ENCODE measurements at regions not wholly inside any gene's neighbourhood (a gene's known extent, or its start where the extent isn't known, plus 50 kb on each side); places are given as distances from the start of the nearest gene placed in this dataset.
"Not testable (repeated sequence)": the region's sequence is repeated elsewhere in the genome, so short reads cannot be mapped to it uniquely, and the experiment has no call there.

- Histone ChIP-seq H3K9me3 (ENCODE audit: control insufficient read depth, low read length) (no peaks in the 10 kb centered on the region), H3K27ac (ENCODE audit: low read depth, low read length, severe bottlenecking) (no peak overlapping the region), H3K4me3 (ENCODE audit: extremely low read depth, insufficient read depth, low read length, poor library complexity, severe bottlenecking) (no peak overlapping the region), H3K4me1 (ENCODE audit: control insufficient read depth, insufficient read depth, low read length, poor library complexity, severe bottlenecking) (peaks cover 25% of the 10 kb centered on the region), H3K36me3 (ENCODE audit: control insufficient read depth, insufficient read depth, low read length) (no peaks in the 10 kb centered on the region)
- WGBS, 2 experiments (ENCODE audit: insufficient coverage in 2 of 2), result 91% methylated on average over 4 of the region's 4 CpGs; no CpG with 5 or more reads in 1 of the 2 experiments
These were observed 86.6 kb upstream of the RANBP3L start for GRCh38 chr5:36388288-36388687.

DNA sequence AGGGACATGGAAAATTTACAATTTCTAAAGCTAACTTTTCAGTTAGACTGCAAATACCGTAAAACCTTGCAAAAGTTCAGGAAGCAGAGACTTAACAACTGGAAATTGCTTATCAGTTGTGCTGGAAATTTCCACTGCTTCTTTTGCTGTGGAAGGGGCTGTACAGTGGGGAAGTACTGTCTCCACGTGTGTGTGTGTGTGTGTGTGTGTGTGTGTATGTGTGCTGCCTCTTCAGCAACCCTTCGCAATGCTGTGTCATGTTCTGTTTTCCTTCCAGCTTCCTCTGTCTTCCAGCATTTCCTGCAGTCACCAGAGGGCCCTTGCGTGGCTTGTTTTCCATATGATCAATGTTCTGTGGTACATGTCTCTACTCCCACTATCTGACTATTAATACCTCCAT, 87.5 kb upstream of the RANBP3L start:
- 76 to 100% methylated on average over 2 to 3 of the region's 4 CpGs for WGBS, 2 experiments (ENCODE audit: insufficient coverage in 2 of 2)
- Histone ChIP-seq H3K36me3 (ENCODE audit: control insufficient read depth, insufficient read depth, low read length) (no peaks in the 10 kb centered on the region), H3K4me3 (ENCODE audit: extremely low read depth, insufficient read depth, low read length, poor library complexity, severe bottlenecking) (no peak overlapping the region), H3K9me3 (ENCODE audit: control insufficient read depth, low read length) (no peaks in the 10 kb centered on the region), H3K4me1 (ENCODE audit: control insufficient read depth, insufficient read depth, low read length, poor library complexity, severe bottlenecking) (peaks cover 29% of the 10 kb centered on the region), H3K27ac (ENCODE audit: low read depth, low read length, severe bottlenecking) (peak overlapping the region; percentile 18)

- no peaks in the 10 kb centered on the region for H3K9me3 ChIP-seq (ENCODE audit: control insufficient read depth, low read length)
- H3K4me1 ChIP-seq (ENCODE audit: control insufficient read depth, insufficient read depth, low read length, poor library complexity, severe bottlenecking), result peaks cover 29% of the 10 kb centered on the region
- 84 to 93% methylated on average over 5 to 6 of the region's 9 CpGs for WGBS, 2 experiments (ENCODE audit: insufficient coverage in 2 of 2)
- no peak overlapping the region for H3K27ac ChIP-seq (ENCODE audit: low read depth, low read length, severe bottlenecking)
- no peak overlapping the region for H3K4me3 ChIP-seq (ENCODE audit: extremely low read depth, insufficient read depth, low read length, poor library complexity, severe bottlenecking)
- H3K36me3 ChIP-seq (ENCODE audit: control insufficient read depth, insufficient read depth, low read length), result no peaks in the 10 kb centered on the region
These were observed 88.9 kb upstream of the RANBP3L start for GRCh38 chr5:36390640-36391039.

GRCh38 chr5:36392186-36392585, 90.5 kb upstream of the RANBP3L start:
- Histone ChIP-seq H3K36me3 (ENCODE audit: control insufficient read depth, insufficient read depth, low read length) (no peaks in the 10 kb centered on the region), H3K4me3 (ENCODE audit: extremely low read depth, insufficient read depth, low read length, poor library complexity, severe bottlenecking) (no peak overlapping the region), H3K4me1 (ENCODE audit: control insufficient read depth, insufficient read depth, low read length, poor library complexity, severe bottlenecking) (peaks cover 29% of the 10 kb centered on the region), H3K9me3 (ENCODE audit: control insufficient read depth, low read length) (no peaks in the 10 kb centered on the region), H3K27ac (ENCODE audit: low read depth, low read length, severe bottlenecking) (no peak overlapping the region)
- WGBS, 2 experiments (ENCODE audit: insufficient coverage in 2 of 2), result 91 to 96% methylated on average over 4 of the region's 5 CpGs

DNA sequence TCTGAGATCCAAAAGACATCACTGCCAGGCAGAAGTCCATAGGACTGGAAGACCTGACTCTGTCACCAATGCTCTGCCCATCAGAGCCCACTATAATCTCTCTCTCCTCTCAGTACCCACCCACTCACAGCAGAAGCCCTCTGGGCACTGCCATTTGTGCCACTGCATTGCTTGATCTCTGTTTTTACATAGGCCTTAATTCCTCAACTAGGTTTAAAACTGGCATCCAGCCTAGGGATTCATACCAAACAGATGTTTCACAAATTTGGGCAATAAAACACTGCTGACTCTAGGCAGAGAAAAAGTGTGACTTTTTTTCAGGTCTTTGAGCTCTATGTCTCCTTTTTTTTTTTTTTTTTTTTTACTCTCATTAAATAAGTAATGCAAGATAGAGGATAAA, 91.1 kb upstream of the RANBP3L start:
- Histone ChIP-seq H3K36me3 (ENCODE audit: control insufficient read depth, insufficient read depth, low read length) (no peaks in the 10 kb centered on the region), H3K4me1 (ENCODE audit: control insufficient read depth, insufficient read depth, low read length, poor library complexity, severe bottlenecking) (peaks cover 29% of the 10 kb centered on the region), H3K4me3 (ENCODE audit: extremely low read depth, insufficient read depth, low read length, poor library complexity, severe bottlenecking) (no peak overlapping the region), H3K27ac (ENCODE audit: low read depth, low read length, severe bottlenecking) (no peak overlapping the region), H3K9me3 (ENCODE audit: control insufficient read depth, low read length) (no peaks in the 10 kb centered on the region)

DNA sequence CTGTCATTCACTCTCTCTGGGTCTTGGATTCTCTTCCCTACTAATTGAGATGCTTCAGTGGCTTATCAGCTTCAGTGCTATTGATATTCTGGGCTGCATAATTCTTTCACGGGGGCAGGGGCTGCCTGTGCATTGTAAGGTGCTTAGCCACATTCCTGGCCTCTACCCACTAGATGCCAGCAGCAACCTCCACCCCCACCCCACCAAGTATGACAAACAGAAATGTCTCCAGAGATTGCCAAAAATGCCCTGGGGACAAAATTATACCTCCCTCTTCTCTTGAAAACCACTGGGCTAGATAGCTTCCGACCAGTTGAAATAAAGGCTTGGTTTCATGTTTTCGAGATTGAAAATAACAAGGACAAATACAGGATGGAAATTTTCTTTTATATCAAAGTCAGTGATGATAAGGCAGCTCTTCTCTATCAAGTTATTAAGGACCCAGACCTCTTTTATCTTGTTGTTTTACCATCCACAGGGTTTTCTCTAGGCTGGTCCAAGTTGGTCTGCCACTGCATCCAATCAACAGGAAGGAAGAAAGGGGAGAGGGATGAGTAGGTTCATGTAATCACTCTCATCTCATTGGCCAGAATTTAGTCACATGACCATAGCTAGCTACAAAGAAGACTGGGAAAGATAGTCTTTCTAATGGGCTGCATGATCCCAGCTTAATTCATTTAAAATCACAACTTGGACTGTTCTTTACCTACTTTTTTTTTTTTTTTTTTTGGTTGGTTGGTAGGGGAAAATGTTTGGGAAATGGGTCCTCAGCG, 92.1 kb upstream of the RANBP3L start:
- Histone ChIP-seq H3K27ac (ENCODE audit: low read depth, low read length, severe bottlenecking) (no peak overlapping the region), H3K9me3 (ENCODE audit: control insufficient read depth, low read length) (no peaks in the 10 kb centered on the region), H3K4me1 (ENCODE audit: control insufficient read depth, insufficient read depth, low read length, poor library complexity, severe bottlenecking) (peaks cover 27% of the 10 kb centered on the region), H3K4me3 (ENCODE audit: extremely low read depth, insufficient read depth, low read length, poor library complexity, severe bottlenecking) (no peak overlapping the region), H3K36me3 (ENCODE audit: control insufficient read depth, insufficient read depth, low read length) (no peaks in the 10 kb centered on the region)
- WGBS, 2 experiments (ENCODE audit: insufficient coverage in 2 of 2), result 80% methylated on average over 1 of the region's 4 CpGs; no CpG with 5 or more reads in 1 of the 2 experiments

- H3K9me3 ChIP-seq (ENCODE audit: control insufficient read depth, low read length), result no peaks in the 10 kb centered on the region
- no CpG with 5 or more reads among the region's 4 CpGs for WGBS, 2 experiments (ENCODE audit: insufficient coverage in 2 of 2)
- H3K36me3 ChIP-seq (ENCODE audit: control insufficient read depth, insufficient read depth, low read length), result no peaks in the 10 kb centered on the region
- peaks cover 18% of the 10 kb centered on the region for H3K4me1 ChIP-seq (ENCODE audit: control insufficient read depth, insufficient read depth, low read length, poor library complexity, severe bottlenecking)
- no peak overlapping the region for H3K4me3 ChIP-seq (ENCODE audit: extremely low read depth, insufficient read depth, low read length, poor library complexity, severe bottlenecking)
- H3K27ac ChIP-seq (ENCODE audit: low read depth, low read length, severe bottlenecking), result no peak overlapping the region
These were observed 93.6 kb upstream of the RANBP3L start for GRCh38 chr5:36395260-36395659.

- not testable (repeated sequence) for H3K9me3 ChIP-seq (ENCODE audit: control insufficient read depth, low read length); H3K36me3 ChIP-seq (ENCODE audit: control insufficient read depth, insufficient read depth, low read length); H3K4me3 ChIP-seq (ENCODE audit: extremely low read depth, insufficient read depth, low read length, poor library complexity, severe bottlenecking); H3K27ac ChIP-seq (ENCODE audit: low read depth, low read length, severe bottlenecking)
- peaks cover 11% of the 10 kb centered on the region for H3K4me1 ChIP-seq (ENCODE audit: control insufficient read depth, insufficient read depth, low read length, poor library complexity, severe bottlenecking)
- WGBS, 2 experiments (ENCODE audit: insufficient coverage in 2 of 2), result 90% methylated on average over 5 to 7 of the region's 12 CpGs
These were observed 94.2 kb upstream of the RANBP3L start for GRCh38 chr5:36395947-36396346.

DNA sequence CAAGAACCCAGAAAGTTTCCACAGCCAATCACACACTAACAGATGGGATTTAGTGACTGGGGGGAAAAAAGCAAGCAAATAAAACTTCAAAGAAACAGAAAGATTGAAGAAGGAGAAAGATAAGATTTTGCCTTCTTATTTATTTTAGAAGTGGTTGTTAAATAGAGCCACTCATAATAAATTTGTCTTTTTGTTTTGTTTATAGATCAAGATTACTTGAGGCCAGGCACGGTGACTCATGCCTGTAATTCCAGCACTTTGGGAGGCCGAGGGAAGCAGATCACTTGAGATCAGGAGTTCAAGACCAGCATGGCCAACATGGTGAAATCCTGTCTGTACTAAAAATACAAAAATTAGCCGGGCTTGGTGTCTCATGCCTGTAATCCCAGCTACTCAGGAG, 94.9 kb upstream of the RANBP3L start:
- Histone ChIP-seq H3K27ac (ENCODE audit: low read depth, low read length, severe bottlenecking) (no peak overlapping the region), H3K4me3 (ENCODE audit: extremely low read depth, insufficient read depth, low read length, poor library complexity, severe bottlenecking) (no peak overlapping the region)
- 70 to 85% methylated on average over 2 to 3 of the region's 3 CpGs for WGBS, 2 experiments (ENCODE audit: insufficient coverage in 2 of 2)

GRCh38 chr5:36397901-36398536, 96.3 kb upstream of the RANBP3L start:
- H3K27ac ChIP-seq (ENCODE audit: low read depth, low read length, severe bottlenecking), result no peak overlapping the region
- peaks cover 4% of the 10 kb centered on the region for H3K4me1 ChIP-seq (ENCODE audit: control insufficient read depth, insufficient read depth, low read length, poor library complexity, severe bottlenecking)

More for the DNA sequence above, 94.9 kb upstream of the RANBP3L start:
- Histone ChIP-seq H3K9me3 (ENCODE audit: control insufficient read depth, low read length) (no peaks in the 10 kb centered on the region), H3K36me3 (ENCODE audit: control insufficient read depth, insufficient read depth, low read length) (no peaks in the 10 kb centered on the region), H3K4me1 (ENCODE audit: control insufficient read depth, insufficient read depth, low read length, poor library complexity, severe bottlenecking) (peaks cover 4% of the 10 kb centered on the region)

GRCh38 chr5:36402512-36402906, 100.8 kb upstream of the RANBP3L start:
- 79 to 90% methylated on average over 2 to 3 of the region's 3 CpGs for WGBS, 2 experiments (ENCODE audit: insufficient coverage in 2 of 2)

More at GRCh38 chr5:36397901-36398536, 96.3 kb upstream of the RANBP3L start:
- no peaks in the 10 kb centered on the region for H3K9me3 ChIP-seq (ENCODE audit: control insufficient read depth, low read length)
- no peak overlapping the region for H3K4me3 ChIP-seq (ENCODE audit: extremely low read depth, insufficient read depth, low read length, poor library complexity, severe bottlenecking)
- WGBS, 2 experiments (ENCODE audit: insufficient coverage in 2 of 2), result 83% methylated on average over 2 of the region's 3 CpGs; no CpG with 5 or more reads in 1 of the 2 experiments
- no peaks in the 10 kb centered on the region for H3K36me3 ChIP-seq (ENCODE audit: control insufficient read depth, insufficient read depth, low read length)

More at GRCh38 chr5:36402512-36402906, 100.8 kb upstream of the RANBP3L start:
- H3K4me3 ChIP-seq (ENCODE audit: extremely low read depth, insufficient read depth, low read length, poor library complexity, severe bottlenecking), result no peak overlapping the region
- no peaks in the 10 kb centered on the region for H3K9me3 ChIP-seq (ENCODE audit: control insufficient read depth, low read length)
- H3K36me3 ChIP-seq (ENCODE audit: control insufficient read depth, insufficient read depth, low read length), result no peaks in the 10 kb centered on the region
- no peak overlapping the region for H3K27ac ChIP-seq (ENCODE audit: low read depth, low read length, severe bottlenecking)
- H3K4me1 ChIP-seq (ENCODE audit: control insufficient read depth, insufficient read depth, low read length, poor library complexity, severe bottlenecking), result no peaks in the 10 kb centered on the region

Measured in mesodermal cell (in vitro differentiated cells).